ENCODE measurements at regions not wholly inside any gene's neighbourhood (a gene's known extent, or its start where the extent isn't known, plus 50 kb on each side); places are given as distances from the start of the nearest gene placed in this dataset.

DNA sequence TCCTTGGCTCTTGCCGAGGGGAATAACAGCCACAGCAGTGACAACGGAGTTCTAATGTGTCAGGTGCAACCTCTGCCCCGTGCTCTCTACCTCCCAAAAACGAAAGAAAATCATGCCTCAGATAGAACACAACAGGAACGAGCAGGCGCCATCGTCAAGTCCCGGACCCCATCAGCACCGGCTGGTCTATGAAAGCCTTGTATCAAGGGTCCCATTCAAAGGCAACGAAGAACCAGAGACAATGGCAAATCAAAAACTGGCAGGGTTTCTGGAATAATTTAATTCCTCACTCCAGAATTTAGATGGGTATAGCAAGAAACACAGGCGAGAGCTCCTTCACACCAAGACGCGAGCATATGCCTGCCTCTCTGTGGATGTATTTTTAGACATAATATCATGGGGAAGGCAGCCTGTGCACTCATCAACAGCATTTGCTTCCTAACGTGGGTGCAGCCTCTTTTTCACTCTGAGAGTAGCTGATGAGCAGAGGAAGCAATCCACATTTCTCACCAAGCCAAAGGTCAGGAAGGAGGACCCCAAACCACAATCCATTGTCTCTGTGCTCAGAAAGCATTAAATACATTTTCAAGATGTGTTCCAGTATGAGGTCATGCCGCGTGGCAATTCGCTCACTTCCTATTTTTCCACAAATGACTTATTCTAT lies 193.4 kb upstream of the BLID start:
- TF ChIP-seq, protein P1, sequence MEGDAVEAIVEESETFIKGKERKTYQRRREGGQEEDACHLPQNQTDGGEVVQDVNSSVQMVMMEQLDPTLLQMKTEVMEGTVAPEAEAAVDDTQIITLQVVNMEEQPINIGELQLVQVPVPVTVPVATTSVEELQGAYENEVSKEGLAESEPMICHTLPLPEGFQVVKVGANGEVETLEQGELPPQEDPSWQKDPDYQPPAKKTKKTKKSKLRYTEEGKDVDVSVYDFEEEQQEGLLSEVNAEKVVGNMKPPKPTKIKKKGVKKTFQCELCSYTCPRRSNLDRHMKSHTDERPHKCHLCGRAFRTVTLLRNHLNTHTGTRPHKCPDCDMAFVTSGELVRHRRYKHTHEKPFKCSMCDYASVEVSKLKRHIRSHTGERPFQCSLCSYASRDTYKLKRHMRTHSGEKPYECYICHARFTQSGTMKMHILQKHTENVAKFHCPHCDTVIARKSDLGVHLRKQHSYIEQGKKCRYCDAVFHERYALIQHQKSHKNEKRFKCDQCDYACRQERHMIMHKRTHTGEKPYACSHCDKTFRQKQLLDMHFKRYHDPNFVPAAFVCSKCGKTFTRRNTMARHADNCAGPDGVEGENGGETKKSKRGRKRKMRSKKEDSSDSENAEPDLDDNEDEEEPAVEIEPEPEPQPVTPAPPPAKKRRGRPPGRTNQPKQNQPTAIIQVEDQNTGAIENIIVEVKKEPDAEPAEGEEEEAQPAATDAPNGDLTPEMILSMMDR (conservative IDR thresholded peaks at IDR 0.05; ENCODE audit: low read depth, low read length): no peak
- H3K4me3 ChIP-seq (ENCODE audit: low read length): no peak overlapping the region
- DNase-seq (ENCODE audit: low read depth): no peak

DNA sequence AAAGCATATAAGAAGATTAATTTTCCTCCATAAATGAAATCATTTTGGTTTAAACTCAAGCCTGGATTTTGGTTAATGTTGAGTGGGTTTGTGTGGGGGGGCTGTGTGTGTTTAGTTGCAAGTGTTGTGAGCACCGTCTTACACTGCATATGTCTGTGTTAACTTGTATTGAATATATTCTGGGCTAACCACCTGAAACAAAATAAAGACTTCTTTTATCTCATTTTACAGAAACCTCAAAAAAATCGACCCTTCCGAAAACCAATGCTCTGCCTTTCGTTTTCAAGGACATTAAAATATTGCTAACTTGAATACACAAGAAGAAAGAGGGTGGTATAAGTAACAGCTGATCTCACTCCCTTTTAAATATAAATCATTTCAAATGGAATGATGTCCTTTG lies 192.2 kb upstream of the BLID start:
- H3K4me3 ChIP-seq (ENCODE audit: low read length): no peak overlapping the region
- TF ChIP-seq, protein P1 (conservative IDR thresholded peaks at IDR 0.05; ENCODE audit: low read depth, low read length): no peak
- no peak for DNase-seq (ENCODE audit: low read depth)

DNA sequence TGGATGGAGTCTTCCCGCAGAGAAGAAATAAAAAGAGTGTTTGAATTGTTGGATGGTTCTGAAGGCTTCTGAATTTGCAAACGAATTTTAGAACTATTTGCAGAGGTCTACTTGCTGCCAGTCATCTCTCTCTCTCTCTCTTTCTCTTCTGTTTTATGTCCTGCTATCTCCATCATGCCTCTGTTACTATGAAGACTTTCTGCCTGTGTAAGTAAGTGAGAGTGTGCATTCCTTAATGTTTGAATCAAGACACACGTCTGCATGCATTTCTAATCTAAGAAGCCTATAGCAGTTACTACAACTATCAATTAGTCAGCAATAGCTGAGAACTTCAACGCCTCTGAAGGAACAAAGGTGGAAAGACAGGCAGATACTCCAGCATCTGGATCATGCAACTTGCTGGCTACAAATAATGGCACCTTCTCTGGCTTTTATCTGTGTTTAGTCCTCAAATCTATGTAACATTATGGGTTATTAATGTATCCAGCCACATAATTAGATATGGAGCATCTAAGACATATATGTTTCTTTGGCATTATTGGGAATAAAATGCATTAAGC lies 191.5 kb upstream of the BLID start:
- DNase-seq (ENCODE audit: low read depth): no peak
- TF ChIP-seq, protein P1 (conservative IDR thresholded peaks at IDR 0.05; ENCODE audit: low read depth, low read length): no peak
- no peak overlapping the region for H3K4me3 ChIP-seq (ENCODE audit: low read length)

DNA sequence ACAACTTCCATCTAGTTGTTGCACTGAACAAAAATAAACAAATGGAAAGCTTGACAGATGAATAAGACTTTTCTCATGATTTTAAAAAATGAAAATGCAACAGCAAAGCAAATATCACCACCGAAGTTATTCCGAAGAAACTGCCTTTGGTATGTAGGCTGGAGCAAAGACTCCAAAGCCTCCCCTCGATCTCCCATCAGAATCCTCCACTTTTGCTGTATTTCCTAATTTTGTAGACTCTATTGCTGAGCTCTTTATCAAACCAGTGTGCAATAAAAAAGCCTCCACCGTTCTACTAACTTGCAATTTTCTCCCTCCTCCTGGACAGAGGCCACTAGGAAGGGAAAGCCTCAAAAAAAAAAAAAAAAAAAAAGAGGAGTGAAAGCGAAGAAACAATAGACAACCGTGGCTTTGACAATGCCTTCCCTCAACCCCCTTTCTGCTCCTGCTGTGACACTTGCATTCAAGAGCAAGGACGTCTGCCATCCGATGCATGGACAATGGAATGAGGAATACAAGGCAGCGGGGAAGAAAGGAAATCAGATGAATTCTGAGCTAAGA lies 190.9 kb upstream of the BLID start:
- TF ChIP-seq, protein P1 (conservative IDR thresholded peaks at IDR 0.05; ENCODE audit: low read depth, low read length): no peak
- no peak overlapping the region for H3K4me3 ChIP-seq (ENCODE audit: low read length)
- no peak for DNase-seq (ENCODE audit: low read depth)

DNA sequence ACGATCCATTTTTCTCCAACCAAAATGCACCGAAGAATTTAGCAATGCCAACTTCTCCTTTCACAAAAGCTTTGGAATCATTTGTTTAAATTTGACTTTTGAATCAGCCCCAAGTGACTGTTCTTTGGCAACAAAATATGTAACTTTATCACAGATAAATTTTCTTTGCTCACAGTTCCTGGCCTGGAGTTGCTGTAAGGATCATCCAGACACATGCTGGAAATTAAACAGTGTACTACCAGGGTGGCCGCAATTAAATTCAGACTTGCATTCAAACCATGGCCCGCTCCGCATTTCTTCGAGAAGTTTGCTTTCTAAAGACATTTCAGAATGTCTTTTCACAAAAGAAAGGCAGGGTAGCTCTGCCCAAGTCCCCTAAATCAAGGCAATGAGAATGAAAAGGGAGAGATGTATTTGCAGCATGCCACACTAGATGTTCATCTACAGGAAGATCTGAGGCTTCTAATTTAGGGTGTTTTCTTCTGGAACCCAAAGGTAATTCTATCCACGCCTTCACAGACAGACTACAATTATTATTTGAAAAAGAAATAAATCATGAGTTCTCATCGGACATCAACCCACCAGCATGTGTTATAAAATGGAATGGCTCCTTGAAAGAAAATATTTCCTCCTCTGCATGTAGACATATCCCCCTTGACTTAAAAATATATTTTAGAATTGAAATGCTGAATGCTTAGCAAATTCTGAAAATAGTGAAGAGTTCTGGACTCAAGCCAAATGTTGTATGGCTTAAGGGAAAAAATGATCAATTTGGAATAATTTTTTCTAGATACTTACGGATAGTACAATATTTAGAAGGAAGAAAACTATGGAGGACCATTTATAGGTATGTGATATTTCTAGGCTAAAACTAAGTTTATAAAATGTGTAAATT lies 189.7 kb upstream of the BLID start:
- no peak for DNase-seq (ENCODE audit: low read depth)
- TF ChIP-seq, protein P1 (conservative IDR thresholded peaks at IDR 0.05; ENCODE audit: low read depth, low read length): no peak
- no peak overlapping the region for H3K4me3 ChIP-seq (ENCODE audit: low read length)

DNA sequence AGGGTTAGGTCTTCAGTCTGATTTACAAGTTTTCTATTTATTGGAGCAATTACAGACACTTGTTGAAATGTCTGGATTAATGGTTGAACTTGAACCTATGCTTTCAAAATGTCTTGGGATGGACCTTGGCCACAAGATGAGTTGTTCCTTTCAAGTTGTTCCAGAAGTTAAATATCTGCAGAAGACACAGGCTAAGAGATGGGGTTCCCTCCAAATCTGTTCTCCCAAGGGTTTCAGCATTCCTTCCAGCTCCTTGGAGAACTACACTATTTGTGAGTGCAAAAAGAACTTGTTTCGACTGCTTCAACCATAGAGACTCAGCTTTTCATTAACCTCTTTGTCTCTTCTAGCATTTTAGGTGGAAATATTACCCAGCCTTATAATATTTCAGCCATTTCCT lies 189.0 kb upstream of the BLID start:
- TF ChIP-seq, protein P1 (conservative IDR thresholded peaks at IDR 0.05; ENCODE audit: low read depth, low read length): no peak
- H3K4me3 ChIP-seq (ENCODE audit: low read length): no peak overlapping the region
- no peak for DNase-seq (ENCODE audit: low read depth)

Measured in retinal pigment epithelial cell (primary cell).